LNCaP clone FGC (cell line): ENCODE measurements at regions not wholly inside any gene's neighbourhood (a gene's known extent, or its start where the extent isn't known, plus 50 kb on each side); places are given as distances from the start of the nearest gene placed in this dataset.
"Not testable (repeated sequence)": the region's sequence is repeated elsewhere in the genome, so short reads cannot be mapped to it uniquely, and the experiment has no call there.

Experiments
- DNase-seq: peaks from one replicate; pipeline ENCODE4 v3.0.0-alpha.2; 2011; ENCODE audit warnings: low read depth
- H3K4me3 ChIP-seq: 2 replicates; pipeline ENCODE4 v1.5.1; 2011; ENCODE audit warnings: mild to moderate bottlenecking, low read depth, low read length, control low read depth
- CTCF ChIP-seq: IDR thresholded peaks from 2 replicates; pipeline ENCODE4 v1.5.1; 2012; ENCODE audit warnings: mild to moderate bottlenecking; ENCODE audit not compliant: control insufficient read depth, insufficient read depth; ENCODE audit errors: extremely low read depth

- DNase-seq = no peak
- no peak for TF ChIP-seq CTCF
- no peak overlapping the region for H3K4me3 ChIP-seq
Measured at GRCh38 chr10:121270906-121271305, 327.3 kb downstream of the FGFR2 start.

- no peak for TF ChIP-seq CTCF
- no peak overlapping the region for H3K4me3 ChIP-seq
- DNase-seq = no peak
Measured at GRCh38 chr10:121276046-121276445, 322.2 kb downstream of the FGFR2 start.

GRCh38 chr10:121276822-121277221, 321.4 kb downstream of the FGFR2 start:
- no peak overlapping the region for H3K4me3 ChIP-seq
- no peak for TF ChIP-seq CTCF
- DNase-seq = no peak

GRCh38 chr10:121278386-121278785, 319.9 kb downstream of the FGFR2 start:
- DNase-seq, H3K4me3 ChIP-seq: not testable (repeated sequence)

GRCh38 chr10:121281576-121281975, 316.7 kb downstream of the FGFR2 start:
- TF ChIP-seq CTCF = no peak
- no peak overlapping the region for H3K4me3 ChIP-seq
- DNase-seq = no peak

- no peak overlapping the region for H3K4me3 ChIP-seq
- no peak for TF ChIP-seq CTCF
- DNase-seq = no peak
Measured at GRCh38 chr10:121282264-121282663, 316.0 kb downstream of the FGFR2 start.

GRCh38 chr10:121282797-121283515, 315.3 kb downstream of the FGFR2 start:
- no peak for TF ChIP-seq CTCF
- H3K4me3 ChIP-seq = no peak overlapping the region
- no peak for DNase-seq

GRCh38 chr10:121284936-121285335, 313.3 kb downstream of the FGFR2 start:
- DNase-seq = peak; percentile 64
- no peak for TF ChIP-seq CTCF
- no peak overlapping the region for H3K4me3 ChIP-seq
